Astrocyte (in vitro differentiated cells and primary cell): ENCODE measurements at regions not wholly inside any gene's neighbourhood (a gene's known extent, or its start where the extent isn't known, plus 50 kb on each side); places are given as distances from the start of the nearest gene placed in this dataset.
A peak's percentile ranks its signal among the peaks of the same experiment; 100 is the strongest.

ENCODE experiments used
- DNase-seq: peaks from one replicate; pipeline ENCODE4 v3.0.0-alpha.2; 2010; ENCODE audit warnings: low read depth
- FAIRE-seq: peaks from 2 replicates; lab custom pipeline; 2011; peaks lifted over from hg19 to GRCh38; lab: Jason Lieb, UNC
- H2AFZ ChIP-seq: 2 replicates; pipeline ENCODE4 v1.6.0; 2012; ENCODE audit warnings: low read depth, low read length, inconsistent platforms
- H3K27ac ChIP-seq: 2 replicates; pipeline ENCODE4 v1.5.1; 2011; ENCODE audit warnings: low read depth, low read length, inconsistent platforms
- H3K27me3 ChIP-seq: 2 replicates; pipeline ENCODE4 v1.6.0; 2011; ENCODE audit warnings: low read length, inconsistent platforms; ENCODE audit not compliant: insufficient read depth
- H3K36me3 ChIP-seq: 2 replicates; pipeline ENCODE4 v1.5.1; 2011; ENCODE audit warnings: low read length, inconsistent platforms; ENCODE audit not compliant: insufficient read depth
- H3K4me1 ChIP-seq: 2 replicates; pipeline ENCODE4 v1.5.1; 2011; ENCODE audit warnings: low read length, inconsistent platforms; ENCODE audit not compliant: insufficient read depth
- H3K4me2 ChIP-seq: 2 replicates; pipeline ENCODE4 v1.6.0; 2012; ENCODE audit warnings: low read length, inconsistent platforms
- H3K4me3 ChIP-seq: 2 replicates; pipeline ENCODE4 v1.5.1; 2011; ENCODE audit warnings: low read depth, mild to moderate bottlenecking, low read length, inconsistent platforms; ENCODE audit not compliant: insufficient read depth
- H3K79me2 ChIP-seq: 2 replicates; pipeline ENCODE4 v1.6.0; 2012; ENCODE audit warnings: mild to moderate bottlenecking, low read length, inconsistent platforms; ENCODE audit not compliant: insufficient read depth
- H3K9ac ChIP-seq: 2 replicates; pipeline ENCODE4 v1.6.0; 2012; ENCODE audit warnings: mild to moderate bottlenecking, low read length, inconsistent platforms
- H3K9me3 ChIP-seq: 2 replicates; pipeline ENCODE4 v1.5.1; 2012; ENCODE audit warnings: low read depth, mild to moderate bottlenecking, low read length, inconsistent platforms; ENCODE audit not compliant: insufficient read depth
- H4K20me1 ChIP-seq: 2 replicates; pipeline ENCODE4 v1.6.0; 2012; ENCODE audit warnings: low read length, inconsistent platforms; ENCODE audit not compliant: insufficient read depth
- H3K27ac Mint-ChIP-seq: one replicate; pipeline ENCODE4 v1.8.0; 2021; ENCODE audit warnings: mild to moderate bottlenecking, mixed read lengths; ENCODE audit not compliant: unreplicated experiment
- H3K27me3 Mint-ChIP-seq: one replicate; pipeline ENCODE4 v1.8.0; 2021; ENCODE audit warnings: low read depth, mixed read lengths; ENCODE audit not compliant: unreplicated experiment
- H3K36me3 Mint-ChIP-seq: one replicate; pipeline ENCODE4 v1.8.0; 2021; ENCODE audit warnings: low read depth, mixed read lengths; ENCODE audit not compliant: unreplicated experiment
- H3K4me1 Mint-ChIP-seq: one replicate; pipeline ENCODE4 v1.8.0; 2021; ENCODE audit warnings: low read depth, mixed read lengths; ENCODE audit not compliant: unreplicated experiment
- H3K4me3 Mint-ChIP-seq: one replicate; pipeline ENCODE4 v1.8.0; 2021; ENCODE audit warnings: mild to moderate bottlenecking, moderate library complexity, mixed read lengths; ENCODE audit not compliant: unreplicated experiment
- H3K9me3 Mint-ChIP-seq: one replicate; pipeline ENCODE4 v1.8.0; 2021; ENCODE audit warnings: mild to moderate bottlenecking, mixed read lengths; ENCODE audit not compliant: unreplicated experiment
- EZH2 ChIP-seq: IDR thresholded peaks from 2 replicates; pipeline ENCODE4 v1.6.1; 2012; ENCODE audit warnings: mild to moderate bottlenecking, low read length, inconsistent platforms; ENCODE audit not compliant: insufficient read depth
- TF ChIP-seq, protein P1 (sequence below): IDR thresholded peaks from 2 replicates; pipeline ENCODE4 v1.5.1; 2011; ENCODE audit warnings: low read depth, mild to moderate bottlenecking, inconsistent platforms, low read length, moderate library complexity; ENCODE audit not compliant: insufficient read depth

- H3K9ac ChIP-seq = no peak overlapping the region
- H2AFZ ChIP-seq = no peak overlapping the region
Observed at GRCh38 chr22:34111210-34111824, 191.0 kb upstream of the LARGE1 start.

GRCh38 chr22:34113381-34113780, 193.1 kb upstream of the LARGE1 start:
- Mint-ChIP-seq H3K4me3 (no peak overlapping the region), H3K36me3 (no peaks in the 10 kb centered on the region), H3K27ac (no peak overlapping the region), H3K4me1 (peaks cover 1% of the 10 kb centered on the region), H3K9me3 (no peaks in the 10 kb centered on the region), H3K27me3 (peaks cover 14% of the 10 kb centered on the region)
- H3K4me3 ChIP-seq = no peak overlapping the region
- H3K27me3 ChIP-seq = no peaks in the 10 kb centered on the region
- H3K27ac ChIP-seq = no peak overlapping the region
- no peak overlapping the region for H3K9ac ChIP-seq
- H3K4me2 ChIP-seq = no peak overlapping the region
- H3K79me2 ChIP-seq = no peaks in the 10 kb centered on the region
- H3K36me3 ChIP-seq = no peaks in the 10 kb centered on the region
- no peak for DNase-seq
- TF ChIP-seq, protein P1, sequence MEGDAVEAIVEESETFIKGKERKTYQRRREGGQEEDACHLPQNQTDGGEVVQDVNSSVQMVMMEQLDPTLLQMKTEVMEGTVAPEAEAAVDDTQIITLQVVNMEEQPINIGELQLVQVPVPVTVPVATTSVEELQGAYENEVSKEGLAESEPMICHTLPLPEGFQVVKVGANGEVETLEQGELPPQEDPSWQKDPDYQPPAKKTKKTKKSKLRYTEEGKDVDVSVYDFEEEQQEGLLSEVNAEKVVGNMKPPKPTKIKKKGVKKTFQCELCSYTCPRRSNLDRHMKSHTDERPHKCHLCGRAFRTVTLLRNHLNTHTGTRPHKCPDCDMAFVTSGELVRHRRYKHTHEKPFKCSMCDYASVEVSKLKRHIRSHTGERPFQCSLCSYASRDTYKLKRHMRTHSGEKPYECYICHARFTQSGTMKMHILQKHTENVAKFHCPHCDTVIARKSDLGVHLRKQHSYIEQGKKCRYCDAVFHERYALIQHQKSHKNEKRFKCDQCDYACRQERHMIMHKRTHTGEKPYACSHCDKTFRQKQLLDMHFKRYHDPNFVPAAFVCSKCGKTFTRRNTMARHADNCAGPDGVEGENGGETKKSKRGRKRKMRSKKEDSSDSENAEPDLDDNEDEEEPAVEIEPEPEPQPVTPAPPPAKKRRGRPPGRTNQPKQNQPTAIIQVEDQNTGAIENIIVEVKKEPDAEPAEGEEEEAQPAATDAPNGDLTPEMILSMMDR = no peak
- no peak for TF ChIP-seq EZH2
- no peaks in the 10 kb centered on the region for H4K20me1 ChIP-seq
- no peaks in the 10 kb centered on the region for H3K4me1 ChIP-seq
- no peak overlapping the region for H2AFZ ChIP-seq
- no peak for FAIRE-seq
- no peaks in the 10 kb centered on the region for H3K9me3 ChIP-seq

More at GRCh38 chr22:34111210-34111824, 191.0 kb upstream of the LARGE1 start:
- Histone ChIP-seq H3K27ac (no peak overlapping the region), H3K9me3 (no peaks in the 10 kb centered on the region), H3K4me2 (no peak overlapping the region), H3K27me3 (no peaks in the 10 kb centered on the region), H3K4me1 (no peaks in the 10 kb centered on the region), H3K79me2 (no peaks in the 10 kb centered on the region), H3K4me3 (no peak overlapping the region), H4K20me1 (no peaks in the 10 kb centered on the region), H3K36me3 (no peaks in the 10 kb centered on the region)
- Mint-ChIP-seq H3K9me3 (peaks cover 1% of the 10 kb centered on the region), H3K27ac (no peak overlapping the region), H3K4me3 (no peak overlapping the region), H3K36me3 (no peaks in the 10 kb centered on the region), H3K27me3 (peaks cover 20% of the 10 kb centered on the region), H3K4me1 (peaks cover 1% of the 10 kb centered on the region)
- DNase-seq (no peak), FAIRE-seq (no peak)
- TF ChIP-seq, protein P1 = peak; percentile 41
- TF ChIP-seq EZH2 = no peak

DNA sequence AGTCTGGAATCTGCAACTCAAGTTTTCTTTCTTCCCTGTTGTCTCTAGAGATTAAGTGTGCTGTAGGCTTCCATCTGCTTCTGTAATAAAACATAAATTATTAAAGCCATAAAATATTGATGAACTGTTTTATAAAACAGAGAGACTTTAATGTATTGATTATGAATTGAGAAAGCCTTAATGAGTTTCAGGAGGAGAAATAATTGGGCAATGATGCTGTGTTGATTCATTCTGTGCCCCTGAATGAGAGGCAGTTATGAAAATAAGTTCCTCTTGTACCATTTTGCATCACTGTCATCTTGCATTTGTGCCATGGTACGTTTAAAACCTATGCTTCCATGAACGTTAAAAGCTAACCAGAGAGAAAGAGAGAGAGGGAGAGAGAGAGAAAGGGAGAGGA, 194.1 kb upstream of the LARGE1 start:
- no peak overlapping the region for H3K4me3 ChIP-seq
- FAIRE-seq = no peak

More for the DNA sequence above, 194.1 kb upstream of the LARGE1 start:
- H3K27ac Mint-ChIP-seq = no peak overlapping the region
- Histone ChIP-seq H3K9ac (no peak overlapping the region), H3K36me3 (no peaks in the 10 kb centered on the region), H3K27ac (no peak overlapping the region), H4K20me1 (no peaks in the 10 kb centered on the region), H3K4me2 (no peak overlapping the region), H2AFZ (no peak overlapping the region), H3K27me3 (no peaks in the 10 kb centered on the region), H3K4me1 (no peaks in the 10 kb centered on the region), H3K79me2 (no peaks in the 10 kb centered on the region), H3K9me3 (no peaks in the 10 kb centered on the region)
- peaks cover 13% of the 10 kb centered on the region for H3K27me3 Mint-ChIP-seq
- peaks cover 1% of the 10 kb centered on the region for H3K4me1 Mint-ChIP-seq
- H3K4me3 Mint-ChIP-seq = no peak overlapping the region
- TF ChIP-seq, protein P1 = no peak
- TF ChIP-seq EZH2 = no peak
- no peaks in the 10 kb centered on the region for H3K36me3 Mint-ChIP-seq
- no peaks in the 10 kb centered on the region for H3K9me3 Mint-ChIP-seq
- DNase-seq = no peak
